Liver (tissue), 8 donors: ENCODE measurements at regions not wholly inside any gene's neighbourhood (a gene's known extent, or its start where the extent isn't known, plus 50 kb on each side); places are given as distances from the start of the nearest gene placed in this dataset.

Source experiments
- DNase-seq: peaks from one replicate; pipeline ENCODE4 v3.0.0-alpha.2; 2017; ENCODE audit warnings: low spot score
- H3K27ac ChIP-seq, 2 donors: one replicate each; pipeline ENCODE4 v1.7.0; 2013; ENCODE audit warnings: inconsistent platforms in 2 of 2, low read length in 2 of 2, control low read depth in 1 of 2, low read depth in 1 of 2, mild to moderate bottlenecking in 1 of 2
- H3K27me3 ChIP-seq, 4 donors: one replicate each; pipeline versions ENCODE4 v1.6.1 to v1.7.0; 2013; ENCODE audit warnings: low read length in 3 of 4, inconsistent platforms in 1 of 4, mild to moderate bottlenecking in 1 of 4, moderate library complexity in 1 of 4; ENCODE audit not compliant: control insufficient read depth in 4 of 4, insufficient read depth in 4 of 4
- H3K36me3 ChIP-seq, 4 donors: one replicate each; pipeline versions ENCODE4 v1.6.1 to v1.7.0; 2013; ENCODE audit warnings: low read length in 3 of 4, mild to moderate bottlenecking in 3 of 4, low read depth in 1 of 4, moderate library complexity in 1 of 4; ENCODE audit not compliant: control insufficient read depth in 4 of 4, insufficient read depth in 3 of 4
- H3K4me1 ChIP-seq, 4 donors: one replicate each; pipeline versions ENCODE4 v1.6.1 to v1.7.0; 2013; ENCODE audit warnings: low read length in 3 of 4, mild to moderate bottlenecking in 3 of 4, moderate library complexity in 1 of 4; ENCODE audit not compliant: control insufficient read depth in 4 of 4, insufficient read depth in 4 of 4
- H3K4me3 ChIP-seq, 3 donors: one replicate each; pipeline versions ENCODE4 v1.6.1 to v1.7.0; 2013; ENCODE audit warnings: low read length in 3 of 3, control low read depth in 1 of 3, low read depth in 1 of 3, mild to moderate bottlenecking in 1 of 3
- H3K9ac ChIP-seq, 2 donors: one replicate each; pipeline ENCODE4 v1.7.0; 2013; ENCODE audit warnings: low read length in 2 of 2, mild to moderate bottlenecking in 2 of 2, moderate library complexity in 2 of 2, control low read depth in 1 of 2, low read depth in 1 of 2
- H3K9me3 ChIP-seq, 4 donors: one replicate each; pipeline versions ENCODE4 v1.6.1 to v1.7.0; 2013; ENCODE audit warnings: low read length in 3 of 4; ENCODE audit not compliant: control insufficient read depth in 4 of 4
- EGR1 ChIP-seq, 2 donors: IDR thresholded peaks; 2 replicates each; pipeline ENCODE4 v1.6.1; 2016 to 2018; ENCODE audit warnings: antibody characterized with exemption in 2 of 2, low read depth in 2 of 2
- FOXA2 ChIP-seq: IDR thresholded peaks from 2 replicates; pipeline ENCODE4 v1.6.1; 2016; ENCODE audit warnings: antibody characterized with exemption
- GABPA ChIP-seq, 2 donors: IDR thresholded peaks in 1 of 2; conservative IDR thresholded peaks in 1 of 2; 2 replicates each; pipeline ENCODE4 v1.6.1; 2016; ENCODE audit warnings: antibody characterized with exemption in 2 of 2, mild to moderate bottlenecking in 1 of 2, moderate library complexity in 1 of 2
- JUND ChIP-seq, 2 donors: IDR thresholded peaks; 2 replicates each; pipeline ENCODE4 v1.6.1; 2016; ENCODE audit warnings: antibody characterized with exemption in 2 of 2
- NR2F2 ChIP-seq: IDR thresholded peaks from 2 replicates; pipeline ENCODE4 v1.6.1; 2016; ENCODE audit warnings: antibody characterized with exemption
- RAD21 ChIP-seq, 2 donors: IDR thresholded peaks; 2 replicates each; pipeline ENCODE4 v1.6.1; 2016; ENCODE audit warnings: antibody characterized with exemption in 2 of 2, mild to moderate bottlenecking in 2 of 2
- YY1 ChIP-seq: IDR thresholded peaks from 2 replicates; pipeline ENCODE4 v1.6.1; 2016; ENCODE audit warnings: antibody characterized with exemption, mild to moderate bottlenecking
- WGBS: extraction: QIAGEN DNeasy Blood & Tissue Kit; methylation state at CpG from one replicate; pipeline ENCODE4 v1.1.7; 2013; 5-methylcytosine and 5-hydroxymethylcytosine counted together
- TF ChIP-seq, protein P1 (sequence below): IDR thresholded peaks from 2 replicates; pipeline ENCODE4 v1.6.1; 2016; ENCODE audit warnings: antibody characterized with exemption
- TF ChIP-seq, protein P2 (sequence below): IDR thresholded peaks from 2 replicates; pipeline ENCODE4 v1.6.1; 2016; ENCODE audit warnings: antibody characterized with exemption
- TF ChIP-seq, protein P3 (sequence below): fragments of 150-350 bp; IDR thresholded peaks from 2 replicates; pipeline ENCODE4 v1.5.1; 2017; ENCODE audit warnings: improper control_type of control experiment, low read depth, low read length; ENCODE audit not compliant: missing input control
- donor health status: healthy.
- donor health status: healthy.
- donor health status: healthy.
- donor health status: healthy.
- donor health status: healthy.

DNA sequence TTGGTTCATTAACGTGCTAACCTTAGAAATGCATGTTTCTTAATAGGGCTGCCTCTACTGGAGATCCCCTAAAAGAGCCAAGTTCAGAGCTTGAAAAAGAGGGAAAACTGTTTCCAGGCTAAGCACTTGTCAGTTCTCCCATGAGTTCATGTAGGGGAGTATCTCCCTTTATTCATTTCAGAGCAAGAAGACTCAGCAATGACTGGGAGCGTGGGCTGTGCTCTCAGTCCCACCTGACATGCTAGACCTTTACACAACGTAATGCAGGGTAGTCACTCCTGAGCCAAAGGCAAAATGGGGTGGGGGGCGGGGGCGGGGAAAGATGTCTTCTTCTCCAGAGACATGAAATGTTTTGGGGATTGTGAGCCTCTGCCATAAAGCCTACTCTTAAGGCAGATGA lies 420.1 kb upstream of the MCTP2 start:
- no peak overlapping the region for H3K4me3 ChIP-seq
- H3K9ac ChIP-seq: no peak overlapping the region
- no peak for DNase-seq
- TF ChIP-seq, protein P1, sequence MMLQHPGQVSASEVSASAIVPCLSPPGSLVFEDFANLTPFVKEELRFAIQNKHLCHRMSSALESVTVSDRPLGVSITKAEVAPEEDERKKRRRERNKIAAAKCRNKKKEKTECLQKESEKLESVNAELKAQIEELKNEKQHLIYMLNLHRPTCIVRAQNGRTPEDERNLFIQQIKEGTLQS: no peak
- TF ChIP-seq, protein P2, sequence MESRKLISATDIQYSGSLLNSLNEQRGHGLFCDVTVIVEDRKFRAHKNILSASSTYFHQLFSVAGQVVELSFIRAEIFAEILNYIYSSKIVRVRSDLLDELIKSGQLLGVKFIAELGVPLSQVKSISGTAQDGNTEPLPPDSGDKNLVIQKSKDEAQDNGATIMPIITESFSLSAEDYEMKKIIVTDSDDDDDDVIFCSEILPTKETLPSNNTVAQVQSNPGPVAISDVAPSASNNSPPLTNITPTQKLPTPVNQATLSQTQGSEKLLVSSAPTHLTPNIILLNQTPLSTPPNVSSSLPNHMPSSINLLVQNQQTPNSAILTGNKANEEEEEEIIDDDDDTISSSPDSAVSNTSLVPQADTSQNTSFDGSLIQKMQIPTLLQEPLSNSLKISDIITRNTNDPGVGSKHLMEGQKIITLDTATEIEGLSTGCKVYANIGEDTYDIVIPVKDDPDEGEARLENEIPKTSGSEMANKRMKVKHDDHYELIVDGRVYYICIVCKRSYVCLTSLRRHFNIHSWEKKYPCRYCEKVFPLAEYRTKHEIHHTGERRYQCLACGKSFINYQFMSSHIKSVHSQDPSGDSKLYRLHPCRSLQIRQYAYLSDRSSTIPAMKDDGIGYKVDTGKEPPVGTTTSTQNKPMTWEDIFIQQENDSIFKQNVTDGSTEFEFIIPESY: no peak
- no peak for TF ChIP-seq GABPA (IDR thresholded peaks at IDR 0.05 in 1 of 2, conservative IDR thresholded peaks at IDR 0.05 in 1 of 2)
- TF ChIP-seq YY1: no peak
- no peaks in the 10 kb centered on the region for H3K4me1 ChIP-seq
- H3K9me3 ChIP-seq: no peaks in the 10 kb centered on the region
- H3K27me3 ChIP-seq: no peaks in the 10 kb centered on the region
- H3K27ac ChIP-seq: no peak overlapping the region
- no peaks in the 10 kb centered on the region for H3K36me3 ChIP-seq
- 70% methylated on average over 5 of the region's 5 CpGs for WGBS

DNA sequence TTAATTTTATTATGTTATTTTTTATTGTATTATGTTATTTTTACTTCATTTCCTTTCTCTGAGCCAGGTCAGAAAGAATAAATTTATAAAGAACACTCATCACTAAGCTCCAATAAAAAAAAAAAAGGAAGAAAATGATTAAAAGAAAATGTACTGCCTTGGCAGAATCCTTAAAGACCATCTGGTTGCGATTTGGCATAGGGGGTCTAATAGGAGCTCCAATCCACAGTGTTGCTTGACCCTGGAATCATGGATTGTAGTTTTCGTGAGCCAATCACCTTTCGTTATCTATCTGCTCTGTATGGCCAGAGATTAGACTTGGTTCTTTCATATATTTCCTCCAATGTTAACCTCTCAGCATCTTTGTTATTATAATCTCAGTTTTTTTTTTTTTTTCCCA lies 421.8 kb upstream of the MCTP2 start:
- H3K9ac ChIP-seq: no peak overlapping the region
- peaks cover 0 to 2% (median 0%) of the 10 kb centered on the region in 4 donors for H3K27me3 ChIP-seq
- no peak for TF ChIP-seq JUND (IDR thresholded peaks at IDR 0.05)
- no peak for TF ChIP-seq GABPA (IDR thresholded peaks at IDR 0.05 in 1 of 2, conservative IDR thresholded peaks at IDR 0.05 in 1 of 2)
- TF ChIP-seq, protein P3, sequence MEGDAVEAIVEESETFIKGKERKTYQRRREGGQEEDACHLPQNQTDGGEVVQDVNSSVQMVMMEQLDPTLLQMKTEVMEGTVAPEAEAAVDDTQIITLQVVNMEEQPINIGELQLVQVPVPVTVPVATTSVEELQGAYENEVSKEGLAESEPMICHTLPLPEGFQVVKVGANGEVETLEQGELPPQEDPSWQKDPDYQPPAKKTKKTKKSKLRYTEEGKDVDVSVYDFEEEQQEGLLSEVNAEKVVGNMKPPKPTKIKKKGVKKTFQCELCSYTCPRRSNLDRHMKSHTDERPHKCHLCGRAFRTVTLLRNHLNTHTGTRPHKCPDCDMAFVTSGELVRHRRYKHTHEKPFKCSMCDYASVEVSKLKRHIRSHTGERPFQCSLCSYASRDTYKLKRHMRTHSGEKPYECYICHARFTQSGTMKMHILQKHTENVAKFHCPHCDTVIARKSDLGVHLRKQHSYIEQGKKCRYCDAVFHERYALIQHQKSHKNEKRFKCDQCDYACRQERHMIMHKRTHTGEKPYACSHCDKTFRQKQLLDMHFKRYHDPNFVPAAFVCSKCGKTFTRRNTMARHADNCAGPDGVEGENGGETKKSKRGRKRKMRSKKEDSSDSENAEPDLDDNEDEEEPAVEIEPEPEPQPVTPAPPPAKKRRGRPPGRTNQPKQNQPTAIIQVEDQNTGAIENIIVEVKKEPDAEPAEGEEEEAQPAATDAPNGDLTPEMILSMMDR: no peak
- no peak for TF ChIP-seq FOXA2
- TF ChIP-seq EGR1 (IDR thresholded peaks at IDR 0.05; ENCODE audit: low read depth in 2 of 2): no peak
- TF ChIP-seq, protein P1: no peak
- TF ChIP-seq, protein P2: no peak
- TF ChIP-seq RAD21 (IDR thresholded peaks at IDR 0.05): no peak
- TF ChIP-seq YY1: no peak
- no peak for TF ChIP-seq NR2F2
- no peaks in the 10 kb centered on the region for H3K36me3 ChIP-seq
- H3K4me1 ChIP-seq: no peaks in the 10 kb centered on the region
- H3K9me3 ChIP-seq: no peaks in the 10 kb centered on the region
- WGBS: 75% methylated on average over 3 of the region's 3 CpGs
- no peak for DNase-seq
- no peak overlapping the region for H3K4me3 ChIP-seq
- H3K27ac ChIP-seq: no peak overlapping the region
